ENCODE measurements at regions not wholly inside any gene's neighbourhood (a gene's known extent, or its start where the extent isn't known, plus 50 kb on each side); places are given as distances from the start of the nearest gene placed in this dataset.

DNA sequence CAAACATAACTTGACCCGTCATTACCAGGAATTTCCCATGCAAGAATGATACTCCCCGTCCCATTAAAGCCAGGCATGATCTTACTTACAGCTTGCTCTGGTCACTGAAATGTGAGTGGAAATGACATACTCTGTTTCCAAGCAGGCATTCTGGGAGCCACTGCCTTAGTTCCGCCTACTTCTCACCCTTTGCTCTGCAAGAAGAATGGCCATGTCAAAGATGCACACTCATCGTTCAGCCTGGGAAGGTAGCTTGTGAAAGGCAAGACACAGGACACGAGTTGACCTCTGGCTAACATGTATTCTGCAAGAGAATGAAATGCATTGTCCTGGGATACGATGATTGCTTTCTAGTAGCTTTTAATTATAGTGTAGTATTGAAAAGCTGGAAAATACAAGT lies 1144.4 kb downstream of the NLGN4X start:
- TF ChIP-seq, protein P1, sequence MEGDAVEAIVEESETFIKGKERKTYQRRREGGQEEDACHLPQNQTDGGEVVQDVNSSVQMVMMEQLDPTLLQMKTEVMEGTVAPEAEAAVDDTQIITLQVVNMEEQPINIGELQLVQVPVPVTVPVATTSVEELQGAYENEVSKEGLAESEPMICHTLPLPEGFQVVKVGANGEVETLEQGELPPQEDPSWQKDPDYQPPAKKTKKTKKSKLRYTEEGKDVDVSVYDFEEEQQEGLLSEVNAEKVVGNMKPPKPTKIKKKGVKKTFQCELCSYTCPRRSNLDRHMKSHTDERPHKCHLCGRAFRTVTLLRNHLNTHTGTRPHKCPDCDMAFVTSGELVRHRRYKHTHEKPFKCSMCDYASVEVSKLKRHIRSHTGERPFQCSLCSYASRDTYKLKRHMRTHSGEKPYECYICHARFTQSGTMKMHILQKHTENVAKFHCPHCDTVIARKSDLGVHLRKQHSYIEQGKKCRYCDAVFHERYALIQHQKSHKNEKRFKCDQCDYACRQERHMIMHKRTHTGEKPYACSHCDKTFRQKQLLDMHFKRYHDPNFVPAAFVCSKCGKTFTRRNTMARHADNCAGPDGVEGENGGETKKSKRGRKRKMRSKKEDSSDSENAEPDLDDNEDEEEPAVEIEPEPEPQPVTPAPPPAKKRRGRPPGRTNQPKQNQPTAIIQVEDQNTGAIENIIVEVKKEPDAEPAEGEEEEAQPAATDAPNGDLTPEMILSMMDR (IDR thresholded peaks at IDR 0.05; ENCODE audit: insufficient read depth, low read length, poor library complexity, severe bottlenecking) = no peak
- Histone ChIP-seq H3K36me3 (ENCODE audit: control insufficient read depth, insufficient read depth, low read length) (no peaks in the 10 kb centered on the region), H3K4me3 (ENCODE audit: low read depth, low read length) (no peak overlapping the region), H3K27me3 (ENCODE audit: control insufficient read depth, insufficient read depth, low read length) (no peaks in the 10 kb centered on the region)
- no peak for DNase-seq (ENCODE audit: low read depth)

DNA sequence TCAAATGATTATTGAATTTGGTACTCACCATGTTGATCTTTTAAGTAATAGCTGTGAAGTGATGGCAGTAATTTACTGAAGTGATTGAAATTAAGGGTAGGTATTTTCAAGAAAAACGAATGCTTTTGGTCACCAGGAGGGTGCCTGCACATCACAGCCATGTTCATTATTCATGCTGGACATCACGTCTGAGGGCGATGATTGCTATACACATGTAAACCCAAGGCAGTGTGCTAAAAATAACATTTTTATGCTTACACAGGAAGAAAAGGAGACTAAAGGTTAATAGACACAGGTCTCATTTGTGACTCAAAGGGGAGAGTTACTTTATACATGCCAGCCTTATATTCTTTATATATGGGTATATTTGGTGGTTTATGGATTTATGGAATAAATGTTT lies 1146.0 kb downstream of the NLGN4X start:
- Histone ChIP-seq H3K4me3 (ENCODE audit: low read depth, low read length) (no peak overlapping the region), H3K36me3 (ENCODE audit: control insufficient read depth, insufficient read depth, low read length) (no peaks in the 10 kb centered on the region), H3K27me3 (ENCODE audit: control insufficient read depth, insufficient read depth, low read length) (no peaks in the 10 kb centered on the region)
- TF ChIP-seq, protein P1 (IDR thresholded peaks at IDR 0.05; ENCODE audit: insufficient read depth, low read length, poor library complexity, severe bottlenecking) = no peak
- no peak for DNase-seq (ENCODE audit: low read depth)

DNA sequence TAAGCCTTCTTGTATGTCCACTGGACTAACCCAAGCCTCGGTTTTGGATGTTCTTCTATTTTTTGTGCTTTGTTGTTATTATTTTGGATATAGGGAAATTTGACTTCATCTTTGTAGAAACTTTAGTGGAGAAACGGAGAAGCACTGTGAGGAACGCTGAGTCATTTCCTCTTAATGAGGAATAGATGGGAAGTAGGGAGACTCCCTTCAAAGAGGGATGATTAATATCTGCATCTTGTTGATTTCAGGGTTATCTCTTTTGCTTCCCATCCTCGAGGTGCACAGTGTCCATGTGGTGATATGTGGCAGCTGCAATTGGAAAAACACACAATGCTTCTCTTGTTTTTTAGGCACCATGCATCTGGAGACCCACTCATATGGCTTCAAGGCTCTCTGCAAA lies 1147.9 kb downstream of the NLGN4X start:
- DNase-seq (ENCODE audit: low read depth) = no peak
- TF ChIP-seq, protein P1 (IDR thresholded peaks at IDR 0.05; ENCODE audit: insufficient read depth, low read length, poor library complexity, severe bottlenecking) = no peak
- no peaks in the 10 kb centered on the region for H3K36me3 ChIP-seq (ENCODE audit: control insufficient read depth, insufficient read depth, low read length)
- no peak overlapping the region for H3K4me3 ChIP-seq (ENCODE audit: low read depth, low read length)
- no peaks in the 10 kb centered on the region for H3K27me3 ChIP-seq (ENCODE audit: control insufficient read depth, insufficient read depth, low read length)

DNA sequence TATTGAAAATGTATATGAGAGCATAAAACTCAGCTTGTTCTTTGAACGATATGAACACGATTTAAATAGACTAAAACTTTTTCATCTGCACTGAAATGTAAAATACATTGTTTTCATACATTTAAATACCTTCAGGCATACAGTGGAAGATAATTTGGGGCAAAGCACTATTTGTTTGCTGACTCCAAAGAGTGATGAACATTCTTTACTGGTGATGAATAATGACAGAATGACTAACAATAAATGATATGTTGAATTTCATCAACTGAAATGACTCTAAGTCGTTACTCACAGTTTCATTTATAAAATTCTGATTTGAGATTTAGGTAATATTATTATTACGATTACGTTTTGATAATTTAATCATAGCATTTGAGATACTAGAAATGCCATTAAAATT lies 1160.1 kb downstream of the NLGN4X start:
- no peaks in the 10 kb centered on the region for H3K27me3 ChIP-seq (ENCODE audit: control insufficient read depth, insufficient read depth, low read length)
- H3K4me3 ChIP-seq (ENCODE audit: low read depth, low read length) = no peak overlapping the region
- TF ChIP-seq, protein P1 (IDR thresholded peaks at IDR 0.05; ENCODE audit: insufficient read depth, low read length, poor library complexity, severe bottlenecking) = no peak
- DNase-seq (ENCODE audit: low read depth) = no peak
- H3K36me3 ChIP-seq (ENCODE audit: control insufficient read depth, insufficient read depth, low read length) = no peaks in the 10 kb centered on the region

DNA sequence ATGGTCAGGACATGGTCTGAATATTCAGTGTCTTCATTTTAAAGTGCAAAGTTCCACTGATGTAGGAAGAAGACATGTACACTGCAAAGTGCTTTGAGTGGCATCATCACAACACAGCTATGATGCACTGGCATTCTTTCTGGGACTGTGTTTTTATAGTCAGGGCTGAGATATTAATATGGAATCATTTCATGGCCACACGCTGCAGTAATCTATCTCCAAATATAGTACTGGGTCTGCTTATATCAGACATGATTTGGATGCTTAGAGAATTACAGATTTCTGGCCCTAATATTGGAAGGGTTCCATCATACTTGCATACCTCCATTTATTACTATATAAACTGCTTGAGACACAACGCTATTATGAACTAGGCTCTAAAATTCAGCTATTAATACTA lies 1170.9 kb downstream of the NLGN4X start:
- no peak for DNase-seq (ENCODE audit: low read depth)
- Histone ChIP-seq H3K4me3 (ENCODE audit: low read depth, low read length) (no peak overlapping the region), H3K36me3 (ENCODE audit: control insufficient read depth, insufficient read depth, low read length) (no peaks in the 10 kb centered on the region), H3K27me3 (ENCODE audit: control insufficient read depth, insufficient read depth, low read length) (no peaks in the 10 kb centered on the region)
- TF ChIP-seq, protein P1 (IDR thresholded peaks at IDR 0.05; ENCODE audit: insufficient read depth, low read length, poor library complexity, severe bottlenecking) = no peak

DNA sequence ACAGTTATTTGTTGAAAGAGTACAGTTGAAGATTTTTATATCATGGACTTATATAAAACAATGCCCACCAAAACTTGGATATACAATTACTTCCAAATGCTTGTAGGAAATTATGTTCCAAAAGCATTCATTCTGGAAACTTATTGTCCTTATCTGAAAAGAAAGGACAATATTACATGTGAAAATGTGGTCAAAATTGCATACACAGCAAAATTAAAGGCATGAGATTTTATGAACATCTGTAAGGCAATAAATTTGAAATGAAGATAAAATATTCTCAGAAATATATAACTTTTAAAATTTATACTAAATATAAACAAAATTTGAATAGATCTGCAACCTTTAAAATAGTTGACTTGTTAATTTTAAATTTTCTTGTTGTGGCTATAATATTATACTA lies 1173.8 kb downstream of the NLGN4X start:
- Histone ChIP-seq H3K27me3 (ENCODE audit: control insufficient read depth, insufficient read depth, low read length) (no peaks in the 10 kb centered on the region), H3K4me3 (ENCODE audit: low read depth, low read length) (no peak overlapping the region), H3K36me3 (ENCODE audit: control insufficient read depth, insufficient read depth, low read length) (no peaks in the 10 kb centered on the region)
- DNase-seq (ENCODE audit: low read depth) = no peak
- TF ChIP-seq, protein P1 (IDR thresholded peaks at IDR 0.05; ENCODE audit: insufficient read depth, low read length, poor library complexity, severe bottlenecking) = no peak

Measured in kidney epithelial cell (primary cell).